Left lung (tissue), 4 donors: ENCODE measurements at regions not wholly inside any gene's neighbourhood (a gene's known extent, or its start where the extent isn't known, plus 50 kb on each side); places are given as distances from the start of the nearest gene placed in this dataset.

Source experiments
- ATAC-seq: fragments of 200-7000 bp; cut with Tn5 transposase; one replicate; pipeline ENCODE4 v1.9.1; 2020; ENCODE audit warnings: moderate library complexity
- DNase-seq, 4 donors: peaks; one replicate each; pipeline ENCODE4 v3.0.0-alpha.2; 2013 to 2020
- H3K27ac ChIP-seq, 2 donors: fragments of 200-600 bp; sonication (generic) in 1 of 2; one replicate each; pipeline versions ENCODE4 v1.5.0 to v1.8.0; 2020 to 2021
- H3K27me3 ChIP-seq, 2 donors: fragments of 200-600 bp; sonication (generic) in 1 of 2; one replicate each; pipeline versions ENCODE4 v1.5.0 to v1.8.0; 2020 to 2021
- H3K36me3 ChIP-seq, 2 donors: fragments of 200-600 bp; sonication (generic) in 1 of 2; one replicate each; pipeline versions ENCODE4 v1.5.0 to v1.8.0; 2020 to 2021
- H3K4me1 ChIP-seq, 2 donors: fragments of 200-600 bp; one replicate each; pipeline ENCODE4 v1.8.0; 2021
- H3K4me3 ChIP-seq, 2 donors: fragments of 200-600 bp; sonication (generic) in 1 of 2; one replicate each; pipeline versions ENCODE4 v1.5.0 to v1.8.0; 2020 to 2021; ENCODE audit warnings: mild to moderate bottlenecking in 1 of 2
- H3K9me3 ChIP-seq, 2 donors: fragments of 200-600 bp; sonication (generic) in 1 of 2; one replicate each; pipeline versions ENCODE4 v1.5.0 to v1.8.0; 2020 to 2021
- CTCF ChIP-seq, 2 donors: fragments of 200-600 bp; sonication (generic) in 1 of 2; IDR thresholded peaks; one replicate each; pipeline versions ENCODE4 v1.5.0 to v1.8.0; 2021; ENCODE audit warnings: antibody characterized with exemption in 2 of 2
- intact Hi-C, 2 donors: fragments of 100-400 bp; cut with DNase I; formaldehyde crosslinking; loops; one replicate each; pipeline versions ENCODE4 v1.11.2 to v1.14.2; 2022
- donor health status: DM: no; HTN: yes; CAD: no.
- donor health status: DM: no; HTN: no; CAD: no.

- Histone ChIP-seq H3K4me3 (no peak overlapping the region), H3K9me3 (peaks cover 0 to 25% of the 10 kb centered on the region in 2 donors), H3K27ac (no peak overlapping the region), H3K27me3 (no peaks in the 10 kb centered on the region), H3K36me3 (no peaks in the 10 kb centered on the region), H3K4me1 (no peaks in the 10 kb centered on the region)
- ATAC-seq (no peak), DNase-seq (no peak)
- no peak for TF ChIP-seq CTCF (IDR thresholded peaks at IDR 0.05)
- intact Hi-C loops: no loop called here
These were observed 164.9 kb upstream of the CSNK1A1L start for GRCh38 chr13:37270226-37271001.

GRCh38 chr13:37263871-37264270 lies 158.4 kb upstream of the CSNK1A1L start:
- no peak for TF ChIP-seq CTCF (IDR thresholded peaks at IDR 0.05)
- intact Hi-C loops: no loop called here

GRCh38 chr13:37257706-37258105 lies 152.2 kb upstream of the CSNK1A1L start:
- no peak overlapping the region for H3K27ac ChIP-seq
- H3K36me3 ChIP-seq: no peaks in the 10 kb centered on the region
- H3K4me1 ChIP-seq: no peaks in the 10 kb centered on the region
- DNase-seq (no peak), ATAC-seq (no peak)
- TF ChIP-seq CTCF (IDR thresholded peaks at IDR 0.05): no peak
- intact Hi-C loops: no loop called here
- H3K27me3 ChIP-seq: no peaks in the 10 kb centered on the region
- no peak overlapping the region for H3K4me3 ChIP-seq
- peaks cover 0 to 39% of the 10 kb centered on the region in 2 donors for H3K9me3 ChIP-seq

More at GRCh38 chr13:37263871-37264270, 158.4 kb upstream of the CSNK1A1L start:
- ATAC-seq: no peak
- Histone ChIP-seq H3K27ac (no peak overlapping the region), H3K4me1 (no peaks in the 10 kb centered on the region), H3K9me3 (peaks cover 0 to 45% of the 10 kb centered on the region in 2 donors), H3K36me3 (no peaks in the 10 kb centered on the region), H3K27me3 (no peaks in the 10 kb centered on the region), H3K4me3 (no peak overlapping the region)
- no peak for DNase-seq

- no peak for DNase-seq
- intact Hi-C loops: no loop called here
- no peak overlapping the region for H3K4me3 ChIP-seq
These were observed 151.6 kb upstream of the CSNK1A1L start for GRCh38 chr13:37257051-37257450.

More at GRCh38 chr13:37257051-37257450, 151.6 kb upstream of the CSNK1A1L start:
- ATAC-seq: no peak
- Histone ChIP-seq H3K4me1 (no peaks in the 10 kb centered on the region), H3K9me3 (peaks cover 0 to 32% of the 10 kb centered on the region in 2 donors), H3K36me3 (no peaks in the 10 kb centered on the region), H3K27ac (no peak overlapping the region), H3K27me3 (no peaks in the 10 kb centered on the region)
- TF ChIP-seq CTCF (IDR thresholded peaks at IDR 0.05): no peak
